ENCODE measurements at regions not wholly inside any gene's neighbourhood (a gene's known extent, or its start where the extent isn't known, plus 50 kb on each side); places are given as distances from the start of the nearest gene placed in this dataset.

DNA sequence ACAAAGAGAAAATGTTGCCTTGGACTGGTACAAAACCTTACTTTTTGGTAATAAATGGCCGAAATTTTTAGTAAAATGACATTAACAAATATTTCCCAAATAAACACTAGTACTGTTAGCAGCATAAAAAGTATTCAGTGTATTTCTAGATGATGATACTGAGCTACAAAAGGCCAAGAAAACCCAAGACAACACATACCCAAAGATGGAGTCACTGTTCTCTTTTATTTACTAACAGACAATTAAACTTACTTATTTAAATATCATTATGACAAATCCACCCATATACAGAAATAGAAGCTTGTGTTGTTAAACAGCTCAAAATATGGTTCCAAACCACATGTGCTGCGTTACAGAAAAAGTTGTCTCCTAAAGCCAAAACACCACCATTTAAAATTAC lies 239.9 kb downstream of the ZEB2 start:
- no peak for DNase-seq

DNA sequence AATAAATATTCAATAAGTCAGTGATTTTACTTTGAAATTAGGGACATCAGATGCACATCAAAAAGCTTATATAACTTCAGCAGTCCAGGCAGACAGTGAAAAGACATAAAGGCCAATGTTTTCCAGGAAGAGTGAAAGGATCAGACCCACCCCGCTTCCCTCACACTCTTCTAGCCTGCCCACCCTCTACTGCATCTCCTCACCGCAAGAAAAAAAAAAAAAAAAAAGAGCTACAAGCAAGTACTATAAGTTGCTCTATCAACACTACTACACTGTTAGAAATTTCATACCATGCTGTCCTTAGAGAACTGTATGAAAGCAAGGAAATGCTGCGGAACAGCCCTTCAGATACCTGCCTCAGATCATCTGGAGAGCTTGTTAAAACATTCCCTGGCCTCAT lies 240.8 kb downstream of the ZEB2 start:
- DNase-seq: no peak

DNA sequence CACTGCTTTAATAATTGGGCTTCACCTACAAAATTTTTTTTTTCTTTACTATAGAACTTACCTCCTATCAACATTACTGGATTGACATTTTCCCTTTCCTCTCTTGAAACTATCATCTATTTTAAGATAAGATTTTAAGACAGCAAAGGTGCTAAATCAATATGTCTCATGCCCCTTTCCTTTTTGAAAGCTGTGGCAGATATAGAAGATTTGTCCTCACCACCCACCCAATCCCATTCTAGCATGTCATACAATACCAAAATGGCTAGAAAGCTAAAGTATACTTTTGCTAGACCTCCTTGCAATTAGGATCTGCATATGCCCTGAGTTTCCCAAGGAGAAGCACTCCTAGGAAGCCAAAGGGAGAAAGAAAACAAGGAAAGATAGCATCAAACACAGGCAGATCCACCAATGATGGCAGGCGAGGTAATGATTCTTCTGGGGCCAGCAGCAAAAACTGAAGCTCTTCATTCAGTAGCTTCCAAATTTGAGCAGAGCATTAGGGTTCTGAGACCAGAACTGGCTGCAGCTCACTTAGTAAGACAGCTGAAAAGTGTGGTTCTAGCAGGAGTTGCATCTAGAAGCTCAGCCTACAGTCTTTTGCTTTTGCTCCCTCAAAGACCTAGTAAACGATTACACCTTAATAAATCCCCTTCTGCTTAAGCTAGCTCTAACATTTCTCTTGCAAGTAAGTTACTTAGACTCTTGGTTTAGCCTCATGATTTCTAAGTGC lies 242.1 kb downstream of the ZEB2 start:
- DNase-seq: no peak

DNA sequence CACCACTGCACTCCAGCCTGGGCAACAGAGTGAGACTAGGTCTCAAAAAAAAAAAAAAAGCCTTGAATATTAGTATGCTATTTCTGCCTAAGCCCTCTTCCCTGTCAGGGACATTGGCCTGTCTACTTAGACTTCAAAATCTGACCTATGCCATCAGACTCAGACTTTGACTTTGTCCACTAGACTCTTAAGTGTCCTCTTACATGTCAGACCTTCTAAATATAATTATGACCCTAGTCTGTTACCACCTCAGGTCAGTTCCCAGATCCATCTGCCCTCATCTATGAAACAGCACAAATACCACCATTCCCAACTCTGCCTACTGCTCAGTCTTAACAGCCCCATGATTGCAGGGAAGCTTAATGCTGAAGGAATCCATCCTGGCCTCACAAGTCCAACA lies 244.6 kb downstream of the ZEB2 start:
- no peak for DNase-seq

GRCh38 chr2:144274131-144274530 lies 245.8 kb downstream of the ZEB2 start:
- DNase-seq: no peak

DNA sequence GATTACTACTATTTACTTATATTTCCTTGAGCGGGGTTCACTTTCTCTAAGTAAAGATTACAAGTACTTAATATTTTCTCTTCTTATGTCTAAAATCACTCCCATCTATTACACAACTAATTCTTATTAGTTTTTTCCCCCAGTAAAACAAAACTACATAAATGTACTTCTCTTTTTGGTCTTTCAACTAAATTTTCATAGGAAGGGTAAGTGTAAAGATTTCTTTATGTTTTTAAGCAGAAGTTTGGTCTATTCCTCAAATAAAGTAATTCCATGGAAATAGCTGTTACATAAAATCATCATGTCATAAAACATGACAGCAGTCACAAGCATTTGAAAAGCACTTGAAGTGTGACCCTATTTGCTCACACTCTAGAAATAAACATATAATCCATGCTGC lies 249.0 kb downstream of the ZEB2 start:
- DNase-seq: no peak

GRCh38 chr2:144268036-144268678 lies 251.8 kb downstream of the ZEB2 start:
- no peak for DNase-seq

- no peak for DNase-seq
Observed at GRCh38 chr2:144267239-144267638, 252.7 kb downstream of the ZEB2 start.

DNA sequence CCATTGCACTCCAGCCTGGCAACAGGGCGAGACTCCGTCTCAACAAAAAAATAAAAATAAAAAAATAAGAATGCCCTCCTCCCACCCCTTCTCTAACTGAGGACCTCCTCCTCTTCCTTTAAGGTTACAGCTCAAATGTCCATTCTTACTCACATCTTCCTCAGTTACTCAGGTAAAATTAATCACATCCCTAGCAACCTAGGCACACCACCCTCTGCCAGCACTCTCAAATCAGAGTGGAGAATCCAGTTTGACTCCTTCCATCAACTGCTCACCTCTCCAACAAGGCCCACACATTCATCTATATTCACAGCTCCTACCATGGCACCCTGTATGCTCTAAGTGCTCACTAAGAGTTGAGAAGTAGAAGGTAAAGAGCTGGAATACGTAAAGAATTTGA lies 254.3 kb downstream of the ZEB2 start:
- DNase-seq: no peak

- DNase-seq: no peak
Observed at GRCh38 chr2:144261966-144262365, 258.0 kb downstream of the ZEB2 start.

DNA sequence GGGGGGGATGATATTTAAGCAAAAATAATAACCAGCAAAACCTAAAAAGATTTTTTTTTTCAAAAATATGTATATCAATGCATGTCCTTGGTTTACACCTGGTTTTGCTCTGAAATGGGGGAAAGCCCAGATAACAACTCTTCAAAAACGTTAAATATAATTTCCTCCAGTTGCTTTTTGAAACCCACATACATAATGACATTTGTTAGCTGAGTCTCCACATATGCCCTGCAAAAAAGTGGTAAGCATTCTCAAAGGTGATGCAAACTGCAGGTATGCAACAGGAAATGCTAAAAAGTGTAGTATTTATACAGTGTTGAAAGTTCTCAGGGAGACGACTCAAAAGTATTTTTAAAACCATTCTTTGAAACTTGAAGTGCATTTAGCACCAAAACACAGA lies 258.6 kb downstream of the ZEB2 start:
- DNase-seq: no peak

- DNase-seq: no peak
Observed at GRCh38 chr2:144259332-144259731, 260.6 kb downstream of the ZEB2 start.

DNA sequence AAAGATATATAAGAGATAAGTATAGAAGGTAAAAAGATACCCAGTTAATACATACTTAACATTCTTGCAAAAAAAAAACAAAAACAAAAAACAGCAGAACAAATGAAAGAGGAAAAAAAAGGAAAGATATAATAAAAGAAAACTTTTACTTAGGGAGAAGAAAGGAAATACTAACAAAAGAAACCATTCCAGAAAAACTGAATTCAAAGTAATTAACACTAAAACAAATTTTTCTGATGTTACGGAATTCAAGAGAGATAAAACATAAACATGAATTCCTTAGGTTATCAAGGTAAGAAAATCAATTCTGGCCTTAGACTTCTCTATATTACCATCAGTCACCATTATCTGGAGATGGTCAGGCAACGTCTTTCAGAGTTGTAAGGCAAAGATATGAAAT lies 261.8 kb downstream of the ZEB2 start:
- no peak for DNase-seq

DNA sequence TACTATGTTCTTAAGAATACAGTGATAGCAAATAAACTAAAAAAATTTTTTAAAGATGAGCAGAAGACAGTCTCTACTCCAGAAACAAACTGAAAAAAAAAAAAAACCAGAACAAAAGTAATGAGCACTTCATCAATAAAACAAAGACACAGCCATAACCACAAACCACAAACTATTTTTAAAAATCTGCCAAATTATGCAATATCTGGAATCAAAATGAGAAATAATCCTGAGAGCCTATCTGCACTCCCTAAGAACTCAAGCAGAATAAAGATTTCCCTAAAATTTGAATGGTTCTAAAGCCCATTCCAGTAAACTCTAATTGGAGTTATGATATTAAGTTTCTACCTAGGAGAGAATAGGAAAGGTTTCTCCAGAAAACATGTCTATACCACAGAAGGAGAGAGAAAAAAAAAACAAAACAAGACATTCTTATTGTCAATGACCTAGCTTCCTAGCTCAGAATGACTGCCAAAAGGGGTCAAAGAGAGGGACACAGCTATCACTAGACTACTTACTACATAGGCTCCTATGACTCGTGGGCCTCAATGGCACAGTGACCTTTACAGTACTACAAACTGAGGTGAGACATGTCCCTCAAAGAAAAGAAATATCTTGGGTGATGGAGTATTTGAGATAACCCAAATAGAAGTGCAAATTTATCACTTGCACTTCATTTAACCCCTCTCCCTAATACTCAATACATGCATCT lies 262.8 kb downstream of the ZEB2 start:
- peak; percentile 42 for DNase-seq

DNA sequence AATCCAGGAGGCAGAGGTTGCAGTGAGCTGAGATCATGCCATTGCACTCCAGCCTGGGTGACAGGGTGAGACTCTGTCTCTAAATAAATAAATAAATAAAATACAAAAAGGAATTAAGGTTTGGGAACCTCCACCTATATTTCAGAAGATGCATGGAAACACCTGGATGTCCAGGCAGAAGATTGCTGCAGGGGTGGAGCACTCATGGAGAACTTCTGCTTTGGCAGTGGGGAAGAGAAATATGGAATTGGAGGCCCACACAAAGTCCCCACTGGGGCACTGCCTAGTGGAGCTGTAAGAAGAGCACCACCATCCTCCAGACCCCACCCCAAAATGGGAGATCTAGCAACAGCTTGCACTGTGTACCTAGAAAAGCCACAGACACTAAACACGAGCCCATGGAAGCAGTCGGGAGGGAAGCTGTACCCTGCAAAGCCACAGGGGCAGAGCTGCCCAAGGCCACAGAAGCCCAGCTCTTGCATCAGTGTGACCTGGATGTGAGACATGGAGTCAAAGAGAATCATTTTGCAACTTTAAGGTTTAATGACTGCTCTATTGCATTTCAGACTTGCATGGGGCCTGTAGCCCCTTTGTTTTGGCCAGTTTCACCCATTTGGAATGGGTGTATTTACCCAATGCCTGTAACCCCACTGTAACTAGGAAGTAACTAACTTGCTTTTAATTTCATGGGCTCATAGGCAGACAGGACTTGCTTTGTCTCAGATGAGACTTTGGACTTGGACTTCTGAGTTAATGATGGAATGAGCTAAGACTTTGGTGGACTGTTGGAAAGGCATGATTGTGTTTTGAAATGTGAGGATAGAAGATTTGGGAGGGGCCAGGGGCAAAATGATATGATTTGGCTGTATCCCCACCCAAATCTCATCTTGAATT lies 265.3 kb downstream of the ZEB2 start:
- no peak for DNase-seq

GRCh38 chr2:144253743-144254142 lies 266.2 kb downstream of the ZEB2 start:
- no peak for DNase-seq

DNA sequence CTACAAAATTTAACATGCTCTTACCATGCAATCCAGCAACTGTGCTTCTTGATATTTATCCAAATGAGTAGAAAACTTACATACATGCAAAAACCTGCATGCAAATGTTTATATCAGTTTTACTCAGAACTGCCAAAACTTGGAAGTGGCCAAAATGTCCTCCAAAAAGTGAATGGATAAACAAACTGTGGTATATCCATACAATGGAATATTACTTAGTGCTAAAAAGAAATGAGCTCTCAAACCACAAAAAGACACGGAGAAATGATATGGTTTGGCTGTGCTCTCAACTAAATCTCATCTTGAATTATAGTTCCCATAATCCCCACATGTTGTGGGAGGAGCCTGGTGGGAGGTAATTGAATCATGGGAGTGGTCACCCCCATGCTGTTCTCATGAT lies 267.2 kb downstream of the ZEB2 start:
- DNase-seq: no peak

GRCh38 chr2:144249035-144249637 lies 270.8 kb downstream of the ZEB2 start:
- no peak for DNase-seq

DNA sequence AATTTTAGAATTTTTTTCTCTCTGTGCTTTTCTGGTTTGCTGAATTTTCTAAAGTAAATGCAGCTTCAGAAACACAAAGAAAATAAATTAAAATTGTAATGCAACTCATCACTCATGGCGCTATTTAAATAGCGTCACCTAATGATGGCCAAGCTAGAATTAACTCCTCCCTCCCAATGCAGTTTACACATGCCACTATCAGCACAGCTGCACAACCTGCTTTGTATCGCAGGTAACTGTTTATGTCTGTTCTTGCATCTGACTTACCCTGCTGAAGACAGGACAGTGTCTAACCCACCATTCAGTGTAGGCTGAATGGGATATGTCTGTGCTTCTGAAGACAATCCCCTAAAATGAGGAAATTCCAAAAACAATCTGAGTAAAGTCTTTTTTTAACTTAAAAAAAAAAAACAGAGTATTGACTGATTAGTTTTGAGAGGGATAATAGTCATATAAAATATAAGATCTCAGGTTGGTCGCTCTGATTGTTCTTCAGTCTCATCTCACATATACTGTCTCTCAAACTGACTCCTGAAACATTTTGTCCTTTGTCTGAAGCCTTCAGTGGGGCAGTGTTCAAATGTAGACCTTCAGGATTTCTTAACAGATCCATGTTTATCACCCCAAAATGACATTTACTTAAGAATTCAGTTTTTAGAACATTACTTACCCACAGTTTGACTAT lies 271.4 kb downstream of the ZEB2 start:
- no peak for DNase-seq

DNA sequence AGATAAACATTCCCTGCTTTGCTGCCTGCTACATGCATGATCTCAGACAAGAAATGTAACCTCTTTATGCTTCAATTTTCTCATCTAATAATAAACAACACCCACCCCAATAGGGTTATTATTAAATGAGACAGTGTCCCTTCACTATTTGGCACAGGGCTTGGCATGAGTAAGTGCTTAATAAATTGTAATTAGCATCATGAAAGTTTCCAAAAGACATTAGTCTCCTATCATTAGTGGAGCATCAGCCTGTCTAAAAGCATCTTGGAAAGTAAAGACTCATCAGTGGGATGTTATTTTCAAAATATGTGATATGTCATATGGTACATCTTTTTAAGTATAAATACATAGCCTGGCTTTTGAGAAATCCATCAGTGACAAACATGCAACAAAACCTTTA lies 275.0 kb downstream of the ZEB2 start:
- DNase-seq: no peak

DNA sequence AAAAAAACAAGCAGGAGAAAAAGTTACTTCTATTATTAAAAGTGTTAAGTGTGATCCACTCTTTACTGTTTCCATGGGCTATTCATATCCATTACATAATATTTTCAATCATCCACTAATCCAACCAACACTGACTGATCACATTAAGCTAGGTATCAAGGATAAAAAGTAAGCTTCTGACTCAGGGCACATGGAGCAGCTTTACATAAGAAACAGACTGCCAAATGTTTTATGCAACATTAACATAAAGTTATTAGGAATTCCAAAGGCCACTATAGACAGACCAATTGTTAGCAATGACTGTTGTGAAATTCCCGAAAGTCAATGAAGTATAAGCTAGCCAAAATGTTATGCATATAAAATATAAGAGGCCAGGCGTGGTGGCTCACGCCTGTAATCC lies 277.6 kb downstream of the ZEB2 start:
- no peak for DNase-seq

DNA sequence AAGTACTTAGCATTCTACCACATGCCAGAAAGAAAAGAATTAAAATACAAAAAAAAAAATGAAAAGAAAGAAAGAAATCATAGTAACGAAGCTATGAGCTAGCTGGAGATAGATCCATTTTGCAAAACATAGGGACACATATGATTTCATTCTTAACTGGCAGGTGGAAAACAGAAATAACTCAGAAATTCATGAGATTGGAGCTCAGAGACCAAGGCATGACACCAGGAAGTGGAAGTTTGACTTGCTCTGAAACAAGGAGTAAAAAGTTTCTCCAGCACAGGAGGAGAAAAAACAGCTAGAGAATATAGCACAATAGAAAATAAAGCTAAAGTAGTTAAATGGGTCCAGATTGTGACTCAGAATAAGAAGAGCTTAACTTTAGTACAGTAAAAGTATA lies 278.1 kb downstream of the ZEB2 start:
- no peak for DNase-seq

Data from EL (cell line).